ENCODE measurements at regions not wholly inside any gene's neighbourhood (a gene's known extent, or its start where the extent isn't known, plus 50 kb on each side); places are given as distances from the start of the nearest gene placed in this dataset.

GRCh38 chr11:64492561-64492960 lies 63.2 kb upstream of the SLC22A11 start:
- TF ChIP-seq EZH2 (IDR thresholded peaks at IDR 0.05): no peak
- no peak for TF ChIP-seq CTCF (IDR thresholded peaks at IDR 0.05)
- no peak for TF ChIP-seq EZH2phosphoT487 (IDR thresholded peaks at IDR 0.05)
- Histone ChIP-seq H4K20me1 (ENCODE audit: low read depth) (no peaks in the 10 kb centered on the region), H3K9ac (no peak overlapping the region), H3K27me3 (peaks cover 61% of the 10 kb centered on the region), H3K4me2 (no peak overlapping the region), H2AFZ (replicated peaks) (no peak overlapping the region), H3K79me2 (ENCODE audit: low read depth) (no peaks in the 10 kb centered on the region), H3K27ac (no peak overlapping the region), H3K9me3 (ENCODE audit: low read depth) (no peaks in the 10 kb centered on the region), H3K4me3 (no peak overlapping the region), H3K36me3 (no peaks in the 10 kb centered on the region), H3K4me1 (no peaks in the 10 kb centered on the region), H3F3A (ENCODE audit: low read depth) (no peaks in the 10 kb centered on the region)
- no peak for DNase-seq (ENCODE audit: low spot score)
- no peaks in the 10 kb centered on the region for H3K36me3 Mint-ChIP-seq
- no peak overlapping the region for H3K27ac Mint-ChIP-seq
- no peak overlapping the region for H3K4me3 Mint-ChIP-seq
- peaks cover 5% of the 10 kb centered on the region for H3K9me3 Mint-ChIP-seq
- peaks cover 18% of the 10 kb centered on the region for H3K4me1 Mint-ChIP-seq
- H3K27me3 Mint-ChIP-seq (ENCODE audit: insufficient read depth, low read depth): peaks cover 15% of the 10 kb centered on the region

- H3K9ac ChIP-seq: no peak overlapping the region
- Mint-ChIP-seq H3K9me3 (peaks cover 5% of the 10 kb centered on the region), H3K4me1 (no peaks in the 10 kb centered on the region), H3K4me3 (no peak overlapping the region), H3K36me3 (no peaks in the 10 kb centered on the region), H3K27me3 (ENCODE audit: insufficient read depth, low read depth) (peaks cover 11% of the 10 kb centered on the region), H3K27ac (no peak overlapping the region)
- TF ChIP-seq EZH2phosphoT487 (IDR thresholded peaks at IDR 0.05) (no peak), EZH2 (IDR thresholded peaks at IDR 0.05) (no peak), CTCF (IDR thresholded peaks at IDR 0.05) (no peak)
- no peak overlapping the region for H3K27ac ChIP-seq
- no peaks in the 10 kb centered on the region for H4K20me1 ChIP-seq (ENCODE audit: low read depth)
- no peak overlapping the region for H3K4me3 ChIP-seq
- H3K36me3 ChIP-seq: no peaks in the 10 kb centered on the region
- no peaks in the 10 kb centered on the region for H3K79me2 ChIP-seq (ENCODE audit: low read depth)
- no peaks in the 10 kb centered on the region for H3K9me3 ChIP-seq (ENCODE audit: low read depth)
- H3K4me2 ChIP-seq: no peak overlapping the region
- H2AFZ ChIP-seq (replicated peaks): no peak overlapping the region
- no peak for DNase-seq (ENCODE audit: low spot score)
- peaks cover 25% of the 10 kb centered on the region for H3K27me3 ChIP-seq
- H3F3A ChIP-seq (ENCODE audit: low read depth): no peaks in the 10 kb centered on the region
- no peaks in the 10 kb centered on the region for H3K4me1 ChIP-seq
Measured at GRCh38 chr11:64498136-64498535, 57.6 kb upstream of the SLC22A11 start.

- DNase-seq (ENCODE audit: low spot score): no peak
- H3K4me3 Mint-ChIP-seq: no peak overlapping the region
- H3K79me2 ChIP-seq (ENCODE audit: low read depth): no peaks in the 10 kb centered on the region
- no peaks in the 10 kb centered on the region for H3K4me1 ChIP-seq
- no peak overlapping the region for H2AFZ ChIP-seq (replicated peaks)
- H3K4me1 Mint-ChIP-seq: no peaks in the 10 kb centered on the region
- H3K9ac ChIP-seq: no peak overlapping the region
- H4K20me1 ChIP-seq (ENCODE audit: low read depth): no peaks in the 10 kb centered on the region
- H3K27ac Mint-ChIP-seq: no peak overlapping the region
- H3F3A ChIP-seq (ENCODE audit: low read depth): no peaks in the 10 kb centered on the region
- H3K9me3 Mint-ChIP-seq: peaks cover 6% of the 10 kb centered on the region
- no peak overlapping the region for H3K4me2 ChIP-seq
- H3K27me3 ChIP-seq: peaks cover 22% of the 10 kb centered on the region
- H3K9me3 ChIP-seq (ENCODE audit: low read depth): no peaks in the 10 kb centered on the region
- H3K36me3 Mint-ChIP-seq: no peaks in the 10 kb centered on the region
- no peak overlapping the region for H3K4me3 ChIP-seq
- TF ChIP-seq EZH2phosphoT487 (IDR thresholded peaks at IDR 0.05) (no peak), EZH2 (IDR thresholded peaks at IDR 0.05) (no peak)
- no peaks in the 10 kb centered on the region for H3K36me3 ChIP-seq
- H3K27ac ChIP-seq: no peak overlapping the region
- H3K27me3 Mint-ChIP-seq (ENCODE audit: insufficient read depth, low read depth): peaks cover 7% of the 10 kb centered on the region
Measured at GRCh38 chr11:64499261-64500004, 56.3 kb upstream of the SLC22A11 start.
